ENCODE measurements at regions not wholly inside any gene's neighbourhood (a gene's known extent, or its start where the extent isn't known, plus 50 kb on each side); places are given as distances from the start of the nearest gene placed in this dataset.

GRCh38 chr15:38864122-38864521 is 299.5 kb upstream of the RASGRP1 start:
- no peak for DNase-seq

- DNase-seq, result no peak
Observed at GRCh38 chr15:38864827-38865581, 300.4 kb upstream of the RASGRP1 start.

GRCh38 chr15:38867556-38867955 is 302.9 kb upstream of the RASGRP1 start:
- DNase-seq, result no peak

- DNase-seq, result no peak
Observed at GRCh38 chr15:38868326-38869114, 303.9 kb upstream of the RASGRP1 start.

GRCh38 chr15:38871638-38872037 is 307.0 kb upstream of the RASGRP1 start:
- DNase-seq, result no peak

- DNase-seq, result no peak
Observed at GRCh38 chr15:38872732-38873131, 308.1 kb upstream of the RASGRP1 start.

GRCh38 chr15:38873158-38873557 is 308.5 kb upstream of the RASGRP1 start:
- no peak for DNase-seq

GRCh38 chr15:38874464-38874863 is 309.9 kb upstream of the RASGRP1 start:
- no peak for DNase-seq

- no peak for DNase-seq
Observed at GRCh38 chr15:38876211-38876610, 311.6 kb upstream of the RASGRP1 start.

- DNase-seq, result no peak
Observed at GRCh38 chr15:38876621-38877020, 312.0 kb upstream of the RASGRP1 start.

- DNase-seq, result no peak
Observed at GRCh38 chr15:38877471-38877870, 312.9 kb upstream of the RASGRP1 start.

GRCh38 chr15:38878026-38878425 is 313.4 kb upstream of the RASGRP1 start:
- DNase-seq, result no peak

GRCh38 chr15:38878926-38879325 is 314.3 kb upstream of the RASGRP1 start:
- DNase-seq, result no peak

- DNase-seq, result no peak
Observed at GRCh38 chr15:38879909-38880471, 315.4 kb upstream of the RASGRP1 start.

GRCh38 chr15:38882221-38882620 is 317.6 kb upstream of the RASGRP1 start:
- DNase-seq, result no peak

GRCh38 chr15:38883987-38884386 is 319.4 kb upstream of the RASGRP1 start:
- DNase-seq, result no peak

GRCh38 chr15:38885001-38885400 is 320.4 kb upstream of the RASGRP1 start:
- no peak for DNase-seq

- DNase-seq, result no peak
Observed at GRCh38 chr15:38885471-38885952, 320.9 kb upstream of the RASGRP1 start.

- no peak for DNase-seq
Observed at GRCh38 chr15:38886315-38887163, 321.9 kb upstream of the RASGRP1 start.

- DNase-seq, result no peak
Observed at GRCh38 chr15:38888701-38889221, 324.1 kb upstream of the RASGRP1 start.

GRCh38 chr15:38890194-38890593 is 325.6 kb upstream of the RASGRP1 start:
- DNase-seq, result no peak

GRCh38 chr15:38893925-38894242 is 329.3 kb upstream of the RASGRP1 start:
- DNase-seq, result no peak
